ENCODE measurements at regions not wholly inside any gene's neighbourhood (a gene's known extent, or its start where the extent isn't known, plus 50 kb on each side); places are given as distances from the start of the nearest gene placed in this dataset.

GRCh38 chr11:104761511-104761910 lies 136.7 kb downstream of the CASP12 start:
- TF ChIP-seq CTCF (conservative IDR thresholded peaks at IDR 0.05; ENCODE audit: low read length) (no peak), EZH2phosphoT487 (IDR thresholded peaks at IDR 0.05; ENCODE audit: borderline replicate concordance) (no peak)

Measured in Loucy (cell line).